ENCODE measurements at regions not wholly inside any gene's neighbourhood (a gene's known extent, or its start where the extent isn't known, plus 50 kb on each side); places are given as distances from the start of the nearest gene placed in this dataset.

GRCh38 chr9:134492281-134492691 is 149.3 kb upstream of the COL5A1 start:
- no peak for TF ChIP-seq POU2F2 (IDR thresholded peaks at IDR 0.05; ENCODE audit: low read depth, low read length)
- TF ChIP-seq TAF1 (IDR thresholded peaks at IDR 0.05; ENCODE audit: low read depth, low read length) = no peak
- no peak for TF ChIP-seq POLR2AphosphoS5 (IDR thresholded peaks at IDR 0.05; ENCODE audit: low read depth, low read length)
- TF ChIP-seq POLR2A (IDR thresholded peaks at IDR 0.05; ENCODE audit: low read depth, low read length) = no peak
- no peak for TF ChIP-seq SPI1 (IDR thresholded peaks at IDR 0.05; ENCODE audit: low read depth, low read length)

Data from GM12891 (cell line).